ENCODE measurements at regions not wholly inside any gene's neighbourhood (a gene's known extent, or its start where the extent isn't known, plus 50 kb on each side); places are given as distances from the start of the nearest gene placed in this dataset.

DNA sequence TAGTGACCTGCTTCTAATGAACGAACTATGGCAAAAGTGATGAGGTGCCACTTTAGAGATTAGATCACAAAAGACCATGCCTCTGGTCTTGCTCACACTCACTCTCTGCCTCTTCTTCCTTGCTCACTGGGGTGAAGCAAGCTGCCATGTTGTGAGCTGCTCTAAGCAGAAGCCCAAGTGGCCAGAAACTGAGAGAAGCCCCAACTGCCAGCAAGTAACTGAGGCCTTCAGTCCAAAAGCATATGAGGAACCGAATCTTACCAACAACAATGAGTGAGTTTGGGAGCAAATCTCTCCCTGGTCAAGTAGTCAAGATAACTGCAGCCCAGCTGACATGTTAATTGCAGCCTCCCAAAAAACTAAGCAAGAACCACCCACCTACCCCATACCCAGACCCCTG is 126.0 kb upstream of the ACO1 start:
- TF ChIP-seq, protein P1, sequence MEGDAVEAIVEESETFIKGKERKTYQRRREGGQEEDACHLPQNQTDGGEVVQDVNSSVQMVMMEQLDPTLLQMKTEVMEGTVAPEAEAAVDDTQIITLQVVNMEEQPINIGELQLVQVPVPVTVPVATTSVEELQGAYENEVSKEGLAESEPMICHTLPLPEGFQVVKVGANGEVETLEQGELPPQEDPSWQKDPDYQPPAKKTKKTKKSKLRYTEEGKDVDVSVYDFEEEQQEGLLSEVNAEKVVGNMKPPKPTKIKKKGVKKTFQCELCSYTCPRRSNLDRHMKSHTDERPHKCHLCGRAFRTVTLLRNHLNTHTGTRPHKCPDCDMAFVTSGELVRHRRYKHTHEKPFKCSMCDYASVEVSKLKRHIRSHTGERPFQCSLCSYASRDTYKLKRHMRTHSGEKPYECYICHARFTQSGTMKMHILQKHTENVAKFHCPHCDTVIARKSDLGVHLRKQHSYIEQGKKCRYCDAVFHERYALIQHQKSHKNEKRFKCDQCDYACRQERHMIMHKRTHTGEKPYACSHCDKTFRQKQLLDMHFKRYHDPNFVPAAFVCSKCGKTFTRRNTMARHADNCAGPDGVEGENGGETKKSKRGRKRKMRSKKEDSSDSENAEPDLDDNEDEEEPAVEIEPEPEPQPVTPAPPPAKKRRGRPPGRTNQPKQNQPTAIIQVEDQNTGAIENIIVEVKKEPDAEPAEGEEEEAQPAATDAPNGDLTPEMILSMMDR (IDR thresholded peaks at IDR 0.05; ENCODE audit: low read depth, low read length) = no peak

DNA sequence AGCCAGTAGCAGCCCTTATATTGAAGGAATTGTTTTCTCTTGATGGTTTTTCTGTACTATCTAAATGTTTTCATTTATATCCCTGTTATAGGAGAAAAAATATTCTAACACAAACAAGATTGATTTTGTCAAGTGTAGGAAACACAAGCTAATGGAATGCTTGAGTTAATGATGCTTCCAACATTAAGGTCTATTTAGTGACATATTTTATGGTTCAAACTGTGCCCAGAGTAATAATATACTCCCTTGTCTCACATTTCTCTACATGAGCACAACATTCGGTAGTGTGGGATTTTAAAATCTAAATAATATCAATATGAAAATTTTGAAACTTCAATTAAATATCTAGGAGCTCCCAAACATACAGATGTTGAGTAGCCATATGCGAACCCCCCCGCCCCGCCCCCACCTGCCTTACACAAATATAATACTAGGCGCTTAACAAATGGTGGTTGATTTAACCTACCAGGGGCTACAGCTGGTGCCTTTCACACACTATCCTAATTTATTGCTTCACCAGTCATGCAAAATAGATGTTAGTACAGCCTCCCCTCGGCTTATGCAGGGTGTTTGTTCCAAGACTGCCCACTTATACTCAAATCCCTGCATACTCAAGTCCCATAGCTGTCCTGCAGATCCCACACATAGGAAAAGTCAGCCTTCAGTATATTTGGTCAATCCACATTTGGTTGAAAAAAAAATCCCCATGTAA is 124.1 kb upstream of the ACO1 start:
- Histone ChIP-seq H3K4me1 (no peaks in the 10 kb centered on the region), H3K27me3 (no peaks in the 10 kb centered on the region), H3K4me3 (ENCODE audit: low read depth, low read length) (no peak overlapping the region), H3K36me3 (no peaks in the 10 kb centered on the region), H3K9me3 (no peaks in the 10 kb centered on the region)
- TF ChIP-seq, protein P1 (IDR thresholded peaks at IDR 0.05; ENCODE audit: low read depth, low read length) = no peak
- no peak for DNase-seq

More for the DNA sequence above, 126.0 kb upstream of the ACO1 start:
- Histone ChIP-seq H3K4me1 (no peaks in the 10 kb centered on the region), H3K4me3 (ENCODE audit: low read depth, low read length) (no peak overlapping the region), H3K27me3 (no peaks in the 10 kb centered on the region), H3K36me3 (no peaks in the 10 kb centered on the region), H3K9me3 (no peaks in the 10 kb centered on the region)
- no peak for DNase-seq

DNA sequence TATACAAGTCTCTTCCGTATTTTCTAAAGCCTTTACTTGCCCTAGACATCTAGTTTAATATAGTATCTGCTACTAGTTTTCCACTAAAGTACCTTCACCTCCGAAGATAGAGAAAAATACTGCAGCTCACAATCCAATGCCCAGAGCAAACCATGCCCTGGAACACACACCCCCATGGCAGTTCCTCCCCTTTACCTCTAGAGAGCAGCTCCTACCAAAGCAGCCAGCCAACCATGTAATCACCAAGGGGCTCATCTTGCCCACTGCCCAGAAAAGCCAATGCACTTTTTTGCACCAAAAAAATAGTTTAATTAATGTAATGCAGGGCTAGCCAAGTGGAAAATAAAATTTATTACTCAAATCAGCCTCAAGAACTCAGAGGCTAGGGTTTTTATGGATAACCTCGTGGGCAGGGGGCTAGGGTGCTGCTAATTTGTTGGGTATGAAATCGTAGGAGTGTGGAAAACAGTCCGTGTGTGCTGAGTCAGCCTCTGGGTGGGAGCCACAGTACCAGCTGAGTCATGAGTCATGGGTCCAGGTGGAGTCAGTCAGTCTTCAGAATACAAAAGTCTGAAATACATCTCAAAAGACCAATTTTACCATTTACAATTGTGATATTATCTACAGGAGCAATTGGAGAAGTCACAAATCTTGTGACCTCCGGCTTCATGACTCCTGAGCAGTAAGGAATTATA is 120.1 kb upstream of the ACO1 start:
- TF ChIP-seq, protein P1 (IDR thresholded peaks at IDR 0.05; ENCODE audit: low read depth, low read length) = peak; percentile 32; the same call in 1 of the 2 replicates
- Histone ChIP-seq H3K27me3 (no peaks in the 10 kb centered on the region), H3K36me3 (no peaks in the 10 kb centered on the region), H3K4me1 (no peaks in the 10 kb centered on the region), H3K4me3 (ENCODE audit: low read depth, low read length) (no peak overlapping the region), H3K9me3 (no peaks in the 10 kb centered on the region)
- DNase-seq = no peak

DNA sequence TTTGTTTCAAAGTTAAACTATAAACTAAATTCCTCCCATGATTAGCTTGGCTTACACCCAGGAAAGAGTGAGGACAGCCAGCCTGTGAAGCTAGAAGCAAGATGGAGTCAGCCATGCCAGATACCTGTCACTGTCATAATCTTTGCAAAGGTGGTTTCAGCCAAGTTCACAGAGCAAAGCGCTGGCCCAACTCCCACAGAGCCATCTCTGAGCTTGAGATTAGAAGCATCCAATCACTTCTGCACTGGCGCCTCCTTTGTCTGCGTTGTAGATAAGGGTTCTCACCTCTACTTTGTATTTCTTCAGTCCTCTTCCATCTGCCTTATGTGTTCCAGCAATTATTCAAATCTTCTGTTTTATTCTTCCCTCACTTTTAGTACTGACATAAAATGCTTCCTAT is 119.4 kb upstream of the ACO1 start:
- DNase-seq = no peak

DNA sequence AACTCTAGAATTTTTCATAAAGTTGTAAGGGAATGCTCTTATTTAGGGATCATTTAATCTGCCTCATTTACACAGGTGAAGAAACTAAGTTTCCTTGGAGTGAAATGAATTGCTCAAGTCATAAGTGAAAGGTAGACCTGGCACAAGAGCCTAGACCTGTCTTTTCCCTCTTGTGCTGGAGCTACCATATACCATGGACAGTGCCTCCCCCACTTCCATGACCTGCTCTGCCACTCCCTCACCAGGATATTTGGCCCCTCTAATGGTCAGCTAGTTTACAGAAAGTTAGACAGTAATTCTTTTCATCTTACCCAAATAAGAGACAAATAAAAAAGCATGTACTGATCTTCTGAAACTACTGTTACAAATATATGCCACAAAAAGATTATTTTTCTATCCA is 105.5 kb upstream of the ACO1 start:
- no peak overlapping the region for H3K4me3 ChIP-seq (ENCODE audit: low read depth, low read length)
- H3K27me3 ChIP-seq = no peaks in the 10 kb centered on the region
- DNase-seq = no peak
- TF ChIP-seq, protein P1 (IDR thresholded peaks at IDR 0.05; ENCODE audit: low read depth, low read length) = no peak
- no peaks in the 10 kb centered on the region for H3K36me3 ChIP-seq
- no peaks in the 10 kb centered on the region for H3K4me1 ChIP-seq
- H3K9me3 ChIP-seq = no peaks in the 10 kb centered on the region

More for the DNA sequence above, 119.4 kb upstream of the ACO1 start:
- H3K9me3 ChIP-seq = no peaks in the 10 kb centered on the region
- no peaks in the 10 kb centered on the region for H3K27me3 ChIP-seq
- H3K4me3 ChIP-seq (ENCODE audit: low read depth, low read length) = no peak overlapping the region
- TF ChIP-seq, protein P1 (IDR thresholded peaks at IDR 0.05; ENCODE audit: low read depth, low read length) = no peak
- no peaks in the 10 kb centered on the region for H3K36me3 ChIP-seq
- no peaks in the 10 kb centered on the region for H3K4me1 ChIP-seq

DNA sequence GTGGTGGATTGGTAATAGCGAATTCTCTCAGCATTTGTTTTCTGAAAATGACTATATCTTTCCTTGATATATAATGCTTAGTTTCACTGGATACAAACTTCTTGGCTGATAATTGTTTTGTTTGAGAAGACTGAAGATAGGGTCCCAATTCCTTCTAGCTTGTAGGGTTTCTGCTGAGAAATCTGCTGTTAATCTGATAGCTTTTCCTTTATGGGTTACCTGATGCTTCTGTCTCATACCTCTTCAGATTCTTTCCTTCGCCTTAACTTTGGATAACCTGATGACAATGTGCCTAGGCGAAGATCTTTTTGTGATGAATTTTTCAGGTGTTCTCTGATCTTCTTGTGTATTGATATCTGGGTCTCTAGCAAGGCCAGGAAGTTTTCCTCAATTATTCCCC is 94.7 kb upstream of the ACO1 start:
- no peaks in the 10 kb centered on the region for H3K36me3 ChIP-seq
- H3K27me3 ChIP-seq = no peaks in the 10 kb centered on the region
- DNase-seq = no peak
- TF ChIP-seq, protein P1 (IDR thresholded peaks at IDR 0.05; ENCODE audit: low read depth, low read length) = no peak
- H3K4me3 ChIP-seq (ENCODE audit: low read depth, low read length) = no peak overlapping the region
- no peaks in the 10 kb centered on the region for H3K9me3 ChIP-seq
- no peaks in the 10 kb centered on the region for H3K4me1 ChIP-seq
